ENCODE measurements at regions not wholly inside any gene's neighbourhood (a gene's known extent, or its start where the extent isn't known, plus 50 kb on each side); places are given as distances from the start of the nearest gene placed in this dataset.

GRCh38 chr2:239472235-239472775 is 71.5 kb upstream of the HDAC4 start:
- no peak for TF ChIP-seq CTCF (IDR thresholded peaks at IDR 0.05)
- TF ChIP-seq POLR2A (IDR thresholded peaks at IDR 0.05) = no peak
